GM23338 (cell line): ENCODE measurements at regions not wholly inside any gene's neighbourhood (a gene's known extent, or its start where the extent isn't known, plus 50 kb on each side); places are given as distances from the start of the nearest gene placed in this dataset.

Experiments used
- ATAC-seq: fragments of 200-7000 bp; cut with Tn5 transposase; 3 replicates; pipeline ENCODE4 v1.9.1; 2020
- DNase-seq: peaks from one replicate; pipeline ENCODE4 v3.0.0-alpha.2; 2015; ENCODE audit warnings: low spot score
- H2AFZ ChIP-seq: fragments of 200-600 bp; sonication (generic); 2 replicates; pipeline ENCODE4 v1.8.0; 2016; ENCODE audit warnings: antibody characterized with exemption, mild to moderate bottlenecking, moderate library complexity
- H3F3A ChIP-seq: fragments of 200-600 bp; sonication (generic); replicated peaks from 2 replicates; pipeline ENCODE4 v1.8.0; 2017; ENCODE audit warnings: antibody characterized with exemption, mixed run types, low read depth
- H3K27ac ChIP-seq: fragments of 200-600 bp; sonication (generic); 2 replicates; pipeline ENCODE4 v1.6.1; 2016; ENCODE audit warnings: low read depth
- H3K27me3 ChIP-seq: fragments of 200-600 bp; sonication (generic); 2 replicates; pipeline ENCODE4 v1.8.0; 2016; ENCODE audit warnings: mild to moderate bottlenecking, mixed run types, moderate library complexity; ENCODE audit not compliant: insufficient read depth
- H3K36me3 ChIP-seq: fragments of 200-600 bp; sonication (generic); 2 replicates; pipeline ENCODE4 v1.8.0; 2016; ENCODE audit warnings: mild to moderate bottlenecking; ENCODE audit not compliant: insufficient read depth
- H3K4me1 ChIP-seq: fragments of 200-600 bp; sonication (generic); 2 replicates; pipeline ENCODE4 v1.8.0; 2016; ENCODE audit warnings: mild to moderate bottlenecking, moderate library complexity; ENCODE audit not compliant: insufficient read depth
- H3K4me2 ChIP-seq: fragments of 200-600 bp; sonication (generic); 2 replicates; pipeline ENCODE4 v1.7.1; 2017; ENCODE audit warnings: mixed run types
- H3K4me3 ChIP-seq: fragments of 200-600 bp; sonication (generic); 2 replicates; pipeline ENCODE4 v1.6.1; 2016; ENCODE audit warnings: mixed run types
- H3K79me2 ChIP-seq: fragments of 200-600 bp; sonication (generic); replicated peaks from 2 replicates; pipeline ENCODE4 v1.8.0; 2017; ENCODE audit warnings: mild to moderate bottlenecking; ENCODE audit not compliant: insufficient read depth
- H3K9me2 ChIP-seq: fragments of 200-600 bp; sonication (generic); 2 replicates; pipeline ENCODE4 v1.8.0; 2017; ENCODE audit not compliant: insufficient read depth
- H4K20me1 ChIP-seq: fragments of 200-600 bp; sonication (generic); replicated peaks from 2 replicates; pipeline ENCODE4 v1.8.0; 2017; ENCODE audit warnings: mild to moderate bottlenecking; ENCODE audit not compliant: insufficient read depth
- H3K27ac Mint-ChIP-seq: 2 replicates; pipeline ENCODE4 v1.8.0; 2020; ENCODE audit warnings: inconsistent platforms, mild to moderate bottlenecking, moderate library complexity, mixed read lengths
- H3K27me3 Mint-ChIP-seq: 3 replicates; pipeline ENCODE4 v1.8.0; 2022; ENCODE audit warnings: low read depth, mild to moderate bottlenecking, moderate library complexity, mixed read lengths, inconsistent platforms; ENCODE audit not compliant: insufficient read depth, poor library complexity
- H3K36me3 Mint-ChIP-seq: 3 replicates; pipeline ENCODE4 v1.8.0; 2021; ENCODE audit warnings: low read depth, mild to moderate bottlenecking, inconsistent platforms, moderate library complexity, mixed read lengths
- H3K4me1 Mint-ChIP-seq: 3 replicates; pipeline ENCODE4 v1.8.0; 2020; ENCODE audit warnings: mild to moderate bottlenecking, inconsistent platforms, mixed read lengths
- H3K4me3 Mint-ChIP-seq: 3 replicates; pipeline ENCODE4 v1.8.0; 2021; ENCODE audit warnings: moderate library complexity, mild to moderate bottlenecking, inconsistent platforms, mixed read lengths
- H3K9me3 Mint-ChIP-seq: 3 replicates; pipeline ENCODE4 v1.8.0; 2020; ENCODE audit warnings: moderate library complexity, mild to moderate bottlenecking, inconsistent platforms, mixed read lengths
- CTCF ChIP-seq, 2 experiments: fragments of 200-600 bp in 1 of 2; sonication (generic) in 1 of 2; conservative IDR thresholded peaks; 2 replicates each; pipeline versions ENCODE4 v1.5.1 to v1.6.1; 2016 to 2017; ENCODE audit warnings: antibody characterized with exemption in 2 of 2, low read depth in 2 of 2, mild to moderate bottlenecking in 2 of 2, moderate library complexity in 1 of 2
- EZH2 ChIP-seq: fragments of 200-600 bp; sonication (generic); IDR thresholded peaks from one replicate; pipeline ENCODE4 v1.8.0; 2017; ENCODE audit warnings: antibody characterized with exemption, mild to moderate bottlenecking, low read depth; ENCODE audit not compliant: unreplicated experiment
- NANOG ChIP-seq: IDR thresholded peaks from 2 replicates; pipeline ENCODE4 v1.6.1; 2016; ENCODE audit warnings: antibody characterized with exemption, borderline replicate concordance
- STAT1 ChIP-seq: IDR thresholded peaks from one replicate; pipeline ENCODE4 v1.6.1; 2016; ENCODE audit warnings: antibody characterized with exemption; ENCODE audit not compliant: unreplicated experiment
- ZNF114 ChIP-seq: fragments of 250-450 bp; sonication (Bioruptor Pico); IDR thresholded peaks from 2 replicates; pipeline ENCODE4 v1.5.0; 2020; ENCODE audit warnings: mild to moderate bottlenecking, moderate library complexity
- ZNF331 ChIP-seq: fragments of 250-450 bp; sonication (Bioruptor Pico); IDR thresholded peaks from 2 replicates; pipeline ENCODE4 v1.5.0; 2020; ENCODE audit warnings: low read depth, mild to moderate bottlenecking, moderate library complexity
- ZNF462 ChIP-seq: fragments of 250-450 bp; sonication (Bioruptor Pico); IDR thresholded peaks from 2 replicates; pipeline ENCODE4 v1.5.0; 2020; ENCODE audit warnings: mild to moderate bottlenecking, moderate library complexity

GRCh38 chr6:97621111-97621510 is 338.1 kb upstream of the MMS22L start:
- H2AFZ ChIP-seq = no peak overlapping the region
- no peak for ATAC-seq

More at GRCh38 chr6:97621111-97621510, 338.1 kb upstream of the MMS22L start:
- H3F3A ChIP-seq = no peaks in the 10 kb centered on the region
- H4K20me1 ChIP-seq = no peaks in the 10 kb centered on the region
- no peaks in the 10 kb centered on the region for H3K79me2 ChIP-seq
- DNase-seq = no peak
- TF ChIP-seq CTCF (conservative IDR thresholded peaks at IDR 0.05; ENCODE audit: low read depth in 2 of 2) = no peak
- no peak for TF ChIP-seq ZNF462
- no peak for TF ChIP-seq EZH2
- TF ChIP-seq ZNF114 (CRISPR knock-in tag) = no peak
- no peak for TF ChIP-seq NANOG
- no peak for TF ChIP-seq ZNF331
- no peak for TF ChIP-seq STAT1
- H3K27ac ChIP-seq = no peak overlapping the region
- H3K9me3 Mint-ChIP-seq = no peaks in the 10 kb centered on the region; the same call in 2 of the 3 replicates
- H3K9me2 ChIP-seq = no peaks in the 10 kb centered on the region; the same call in 1 of the 2 replicates
- no peaks in the 10 kb centered on the region for H3K4me1 Mint-ChIP-seq
- H3K27ac Mint-ChIP-seq = no peak overlapping the region
- H3K4me1 ChIP-seq = no peaks in the 10 kb centered on the region
- no peak overlapping the region for H3K4me3 ChIP-seq
- H3K36me3 ChIP-seq = no peaks in the 10 kb centered on the region
- peaks cover 2% of the 10 kb centered on the region for H3K27me3 Mint-ChIP-seq
- no peaks in the 10 kb centered on the region for H3K36me3 Mint-ChIP-seq
- H3K4me2 ChIP-seq = no peak overlapping the region
- no peaks in the 10 kb centered on the region for H3K27me3 ChIP-seq
- no peak overlapping the region for H3K4me3 Mint-ChIP-seq
